Hindlimb muscle (tissue), 1 donor: ENCODE measurements at regions not wholly inside any gene's neighbourhood (a gene's known extent, or its start where the extent isn't known, plus 50 kb on each side); places are given as distances from the start of the nearest gene placed in this dataset.

Experiments used
- DNase-seq: peaks from one replicate; pipeline ENCODE4 v3.0.0-alpha.2; 2013

- no peak for DNase-seq
Measured at GRCh38 chr4:145427991-145428390, 53.7 kb upstream of the SMAD1 start.

- no peak for DNase-seq
Measured at GRCh38 chr4:145427221-145427620, 54.4 kb upstream of the SMAD1 start.

DNA sequence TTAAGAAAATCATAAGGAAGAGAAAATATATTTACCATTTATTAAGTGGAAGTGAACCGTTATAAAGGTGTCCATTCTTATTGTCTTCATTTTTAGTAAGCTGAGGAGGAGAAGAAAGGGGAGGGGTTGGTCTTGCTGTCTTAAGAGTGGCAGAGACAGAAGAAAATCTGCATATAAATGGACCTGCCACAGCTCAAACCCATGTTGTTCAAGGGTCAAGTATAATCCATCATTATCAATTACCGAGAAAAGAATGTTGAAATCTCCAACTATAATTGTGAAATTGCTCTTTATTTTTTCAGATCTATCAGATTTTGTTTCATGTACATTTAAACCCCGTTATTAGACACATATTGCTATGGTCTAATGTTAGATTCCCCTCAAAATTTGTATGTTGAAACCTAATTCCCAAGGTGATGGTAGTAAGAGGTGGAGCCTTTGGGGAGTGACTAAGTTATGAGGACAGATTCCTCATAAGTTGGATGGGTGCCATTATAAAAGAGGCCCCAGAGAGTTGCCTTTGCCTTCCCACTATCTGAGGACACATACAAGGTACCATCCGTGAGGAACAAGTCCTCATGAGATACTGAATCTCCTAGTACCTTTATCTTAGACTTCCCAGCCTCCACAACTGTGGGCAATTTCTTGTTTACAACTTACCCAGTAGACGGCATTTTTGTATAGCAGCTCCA is 58.5 kb upstream of the SMAD1 start:
- DNase-seq, result no peak

- no peak for DNase-seq
Measured at GRCh38 chr4:145420595-145421214, 60.9 kb upstream of the SMAD1 start.

DNA sequence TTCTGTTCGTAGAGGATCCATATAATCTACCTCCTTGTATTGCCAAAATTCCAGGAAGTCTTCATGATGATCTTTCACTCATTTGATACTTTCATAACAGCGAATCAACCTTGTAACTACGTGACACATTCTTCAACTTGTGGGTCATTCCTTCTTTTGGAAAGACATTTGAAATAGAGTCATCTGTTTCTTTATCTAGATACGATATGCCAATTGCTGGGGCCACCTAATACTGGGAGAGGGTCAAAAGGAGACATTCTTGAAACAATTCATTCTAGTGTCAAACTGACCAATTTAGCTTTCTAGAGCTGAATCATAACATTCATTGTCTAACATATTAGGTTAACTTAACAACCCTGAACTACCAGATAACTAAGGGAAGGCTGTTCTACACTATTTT is 62.9 kb upstream of the SMAD1 start:
- no peak for DNase-seq

GRCh38 chr4:145417348-145418130 is 64.1 kb upstream of the SMAD1 start:
- DNase-seq, result no peak

DNA sequence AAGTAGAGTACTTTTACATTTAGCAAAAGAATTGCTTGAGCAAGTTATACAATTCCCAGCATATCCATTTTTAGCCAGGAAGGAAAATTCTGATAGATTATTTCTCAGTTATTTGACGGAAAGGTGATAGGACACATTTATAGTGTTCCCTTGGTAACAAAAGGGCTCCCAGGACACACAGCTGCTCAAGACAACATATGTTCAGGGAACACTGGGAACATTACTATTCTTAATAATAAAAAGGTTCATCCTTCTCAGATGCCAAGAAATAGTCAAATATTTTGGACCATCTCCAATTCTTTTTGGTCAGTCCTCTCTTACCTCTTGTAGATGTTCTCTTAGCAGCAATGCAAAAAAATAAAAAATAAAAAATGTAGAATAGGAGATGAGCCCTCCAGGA is 66.8 kb upstream of the SMAD1 start:
- DNase-seq, result peak; percentile 38

- DNase-seq, result peak; percentile 50
Measured at GRCh38 chr4:145414226-145414625, 67.4 kb upstream of the SMAD1 start.

DNA sequence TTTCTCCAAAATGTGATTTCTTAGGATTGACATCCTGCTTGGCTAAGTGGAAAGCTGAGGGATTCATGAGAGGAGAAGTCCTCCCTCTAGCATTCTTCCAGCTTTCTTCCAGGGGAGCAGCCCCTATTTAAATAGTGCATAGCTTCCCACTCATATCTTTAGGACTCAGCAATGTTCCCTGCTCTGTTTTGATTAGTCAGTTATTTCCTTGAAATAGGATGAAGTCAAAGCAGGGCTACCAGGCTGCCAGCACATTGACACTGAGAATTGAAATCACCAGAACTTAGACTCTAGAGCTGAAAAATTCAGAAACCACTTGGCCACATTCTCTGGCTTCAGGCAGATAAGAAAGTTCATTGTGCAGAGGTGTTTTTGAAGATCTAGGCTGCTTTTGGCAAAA is 74.7 kb upstream of the SMAD1 start:
- no peak for DNase-seq

DNA sequence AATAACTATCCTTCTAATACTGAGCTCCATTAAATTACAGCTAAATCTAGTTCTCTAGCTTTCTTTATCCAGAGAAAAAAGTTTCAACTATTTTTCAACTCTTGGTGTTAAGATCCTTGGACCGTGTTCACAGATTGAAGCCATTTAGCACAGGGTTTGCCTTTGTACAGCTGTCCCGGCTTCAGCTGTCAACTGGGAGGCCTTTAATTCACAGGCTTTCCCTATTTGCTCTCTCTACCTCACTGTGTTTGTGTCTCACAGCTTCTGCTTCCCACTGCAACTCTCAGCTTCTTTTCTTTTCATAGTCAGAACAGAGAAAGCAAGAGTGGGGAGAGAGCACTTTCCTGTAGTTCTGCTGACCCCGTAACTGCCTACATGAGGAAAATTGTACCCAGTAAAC is 76.9 kb upstream of the SMAD1 start:
- DNase-seq, result peak; percentile 36

- no peak for DNase-seq
Measured at GRCh38 chr4:145396581-145396980, 85.1 kb upstream of the SMAD1 start.

DNA sequence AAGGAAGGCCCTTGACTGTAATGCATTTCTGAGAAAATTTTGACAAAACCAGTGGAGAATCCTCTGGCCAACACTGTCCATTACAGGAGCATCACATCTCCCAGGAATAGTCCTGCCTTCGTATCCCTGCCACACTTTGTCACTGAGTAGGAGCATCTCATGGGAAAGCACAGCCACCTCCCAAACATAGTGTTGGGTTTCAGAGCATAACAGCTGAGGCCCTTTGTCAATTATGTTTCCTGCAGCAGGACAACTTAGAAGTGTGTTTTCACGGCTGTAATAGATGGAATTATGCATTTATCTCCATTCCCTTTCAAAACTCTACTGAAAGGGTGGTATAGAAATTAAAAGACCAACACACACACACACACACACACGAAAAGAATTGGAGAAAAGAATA is 91.1 kb upstream of the SMAD1 start:
- DNase-seq, result no peak

DNA sequence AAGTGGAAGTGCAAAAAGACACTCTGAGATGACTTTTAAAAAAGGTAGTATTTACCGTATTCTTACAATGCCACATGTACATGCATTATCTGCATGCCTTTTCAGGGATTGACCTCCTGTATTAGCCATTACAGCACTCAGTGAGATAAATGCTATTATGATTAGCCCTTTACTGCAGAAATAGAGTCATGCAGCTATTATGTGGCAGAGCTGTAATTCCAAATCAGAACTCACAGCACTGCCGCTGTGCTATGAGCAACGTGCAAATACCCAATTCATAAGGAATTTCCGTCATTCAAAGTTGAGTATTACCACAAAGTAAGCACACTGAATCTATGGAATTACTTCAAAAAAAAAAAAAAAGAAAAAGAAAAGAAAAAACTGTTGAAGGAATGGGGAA is 92.1 kb upstream of the SMAD1 start:
- DNase-seq, result no peak

DNA sequence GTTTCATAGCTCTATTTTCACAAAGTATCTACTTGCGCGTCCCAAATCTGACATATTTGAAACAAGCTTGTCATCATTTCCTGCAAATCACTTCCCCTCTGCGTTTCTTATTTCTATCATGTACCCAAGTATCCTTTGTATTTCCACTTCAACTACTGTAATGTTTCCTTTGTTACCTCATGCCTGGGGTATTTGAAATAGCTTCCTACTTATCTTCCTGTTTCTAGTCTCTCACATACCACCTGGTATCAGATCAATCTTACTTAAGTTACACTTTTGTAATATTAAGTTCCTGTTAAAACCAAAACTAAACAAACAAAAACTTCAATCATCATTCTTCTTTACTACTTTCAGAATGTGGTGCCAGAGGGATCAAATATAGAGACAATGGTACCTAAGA is 93.6 kb upstream of the SMAD1 start:
- DNase-seq, result no peak

DNA sequence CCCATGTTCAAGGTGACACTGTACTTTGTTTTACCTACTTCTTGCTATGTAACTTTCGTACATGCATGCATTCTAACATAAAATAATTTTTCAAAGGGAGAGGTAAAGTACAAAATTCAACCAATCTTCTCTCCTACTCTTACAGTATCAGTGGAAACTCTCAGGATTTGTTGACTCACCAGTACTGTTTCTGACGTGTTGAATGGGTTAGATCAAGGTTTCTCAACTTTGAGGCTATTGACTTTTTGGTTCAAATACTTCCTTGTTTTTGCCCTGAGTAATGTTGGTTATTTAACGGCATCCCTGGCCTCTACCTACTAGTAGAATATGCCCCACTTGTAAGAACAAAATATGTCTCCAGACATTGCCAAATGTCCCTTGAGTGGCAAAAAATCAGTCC is 94.6 kb upstream of the SMAD1 start:
- no peak for DNase-seq

DNA sequence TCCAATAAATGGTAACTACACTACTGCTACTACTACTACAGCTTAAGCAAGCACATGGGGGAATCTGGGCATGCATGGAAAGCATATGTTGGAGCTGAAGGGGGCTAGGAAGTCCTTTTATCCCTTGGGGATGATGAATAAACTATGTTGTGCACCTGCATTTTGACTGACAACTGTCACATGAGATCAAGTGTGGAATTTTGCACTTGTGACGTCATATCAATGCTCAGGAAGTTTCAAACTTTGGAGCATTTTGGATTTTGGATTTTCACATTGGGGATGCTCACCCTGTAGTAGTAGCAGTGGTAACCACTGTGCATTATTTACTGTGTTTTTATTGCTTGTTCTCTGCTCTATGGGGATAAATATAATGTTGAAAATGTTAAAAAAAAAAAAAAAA is 100.5 kb upstream of the SMAD1 start:
- no peak for DNase-seq

DNA sequence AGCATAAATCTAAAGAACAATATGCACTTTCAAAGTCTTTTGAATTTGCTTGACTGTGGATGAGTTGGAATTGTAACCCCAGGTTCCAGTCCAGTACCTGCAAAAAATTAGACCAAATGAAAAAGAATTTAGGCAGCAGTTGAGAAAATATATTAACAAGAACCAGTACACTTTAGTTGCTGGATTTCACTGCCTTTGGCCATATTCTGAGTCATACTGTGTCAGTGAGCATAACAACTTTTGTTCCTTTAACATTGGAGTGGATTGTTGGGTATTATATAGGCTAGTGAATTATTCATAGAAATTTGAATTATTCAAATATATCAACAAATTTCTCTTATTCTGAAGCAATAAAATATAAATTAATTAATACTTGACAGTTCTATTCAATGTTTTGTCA is 101.5 kb upstream of the SMAD1 start:
- DNase-seq, result no peak

GRCh38 chr4:145375416-145375815 is 106.2 kb upstream of the SMAD1 start:
- no peak for DNase-seq

GRCh38 chr4:145352438-145353145 is 129.1 kb upstream of the SMAD1 start:
- no peak for DNase-seq

DNA sequence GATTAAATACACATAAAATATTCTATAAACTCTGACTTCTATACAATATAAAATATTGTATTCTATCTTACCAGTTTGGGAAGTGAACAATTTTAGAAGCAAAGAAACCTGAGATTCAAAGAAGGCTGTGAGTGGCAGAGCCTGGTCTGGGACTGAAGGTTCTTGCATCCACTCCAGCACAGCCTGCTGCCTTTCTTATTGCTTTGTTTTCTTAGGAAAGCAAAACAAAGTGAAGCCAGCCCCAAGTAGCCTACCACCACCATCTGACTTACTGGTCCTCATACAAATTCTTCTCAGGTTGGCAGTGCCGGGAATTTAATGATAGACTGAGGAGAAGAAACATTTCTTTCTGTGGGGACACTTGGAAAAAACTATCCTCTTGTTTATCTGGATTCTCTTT is 129.7 kb upstream of the SMAD1 start:
- DNase-seq, result no peak

GRCh38 chr4:145351162-145351561 is 130.5 kb upstream of the SMAD1 start:
- no peak for DNase-seq

DNA sequence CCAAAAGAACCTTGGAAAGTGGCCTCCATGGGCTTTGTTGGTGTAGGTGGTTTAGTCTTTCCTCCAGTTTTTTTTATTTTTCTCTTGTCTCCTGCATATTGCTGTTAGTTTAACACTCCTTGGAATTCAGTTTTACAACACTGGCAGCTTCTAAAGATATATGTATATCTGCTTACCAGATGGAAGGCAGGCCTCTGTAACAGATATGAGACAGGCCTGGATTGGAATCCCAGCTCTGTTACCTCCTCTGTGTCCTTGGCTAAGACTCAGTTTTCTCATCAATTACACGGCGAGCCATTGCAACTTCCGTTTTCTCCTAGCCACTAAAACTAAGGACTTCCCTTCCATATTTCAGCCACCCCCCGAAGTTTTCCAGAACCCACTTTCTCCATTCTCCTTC is 133.4 kb upstream of the SMAD1 start:
- no peak for DNase-seq

- DNase-seq, result no peak
Measured at GRCh38 chr4:145347684-145348083, 134.0 kb upstream of the SMAD1 start.
